ENCODE measurements at regions not wholly inside any gene's neighbourhood (a gene's known extent, or its start where the extent isn't known, plus 50 kb on each side); places are given as distances from the start of the nearest gene placed in this dataset.

GRCh38 chr3:168341956-168342936, 246.5 kb upstream of the GOLIM4 start:
- H3K36me3 ChIP-seq (ENCODE audit: insufficient read depth) = no peaks in the 10 kb centered on the region
- no peaks in the 10 kb centered on the region for H3K79me2 ChIP-seq (replicated peaks; ENCODE audit: insufficient read depth)
- H3K27me3 Mint-ChIP-seq (ENCODE audit: insufficient read depth, low read depth, poor library complexity) = no peaks in the 10 kb centered on the region
- TF ChIP-seq JUNB (IDR thresholded peaks at IDR 0.05; ENCODE audit: unreplicated experiment) (no peak), EZH2phosphoT487 (IDR thresholded peaks at IDR 0.05; ENCODE audit: unreplicated experiment) (no peak)
- H4K20me1 ChIP-seq (replicated peaks; ENCODE audit: insufficient read depth) = no peaks in the 10 kb centered on the region
- no peak for DNase-seq (ENCODE audit: low spot score)
- H3K27ac Mint-ChIP-seq = no peak overlapping the region; the same call in 1 of the 2 replicates
- ATAC-seq = no peak; the same call in 2 of the 3 replicates
- no peaks in the 10 kb centered on the region for H3K36me3 Mint-ChIP-seq (ENCODE audit: low read depth)
- peaks cover 18% of the 10 kb centered on the region for H3K4me1 Mint-ChIP-seq
- no peaks in the 10 kb centered on the region for H3K9me3 Mint-ChIP-seq
- no peak overlapping the region for H3K27ac ChIP-seq (ENCODE audit: low read depth)
- H3K27me3 ChIP-seq (ENCODE audit: insufficient read depth) = no peaks in the 10 kb centered on the region
- no peak overlapping the region for H3K4me3 Mint-ChIP-seq
- H3K4me3 ChIP-seq = no peak overlapping the region
- H3K4me1 ChIP-seq (ENCODE audit: insufficient read depth) = no peaks in the 10 kb centered on the region; the same call in 1 of the 2 replicates
- 0 out of 2 replicates have a peak, but pooled peaks cover 3% of the 10 kb centered on the region for H3K9me2 ChIP-seq (ENCODE audit: insufficient read depth)
- H2AFZ ChIP-seq = no peak overlapping the region
- no peaks in the 10 kb centered on the region for H3F3A ChIP-seq (replicated peaks; ENCODE audit: low read depth)
- H3K4me2 ChIP-seq = no peak overlapping the region

DNA sequence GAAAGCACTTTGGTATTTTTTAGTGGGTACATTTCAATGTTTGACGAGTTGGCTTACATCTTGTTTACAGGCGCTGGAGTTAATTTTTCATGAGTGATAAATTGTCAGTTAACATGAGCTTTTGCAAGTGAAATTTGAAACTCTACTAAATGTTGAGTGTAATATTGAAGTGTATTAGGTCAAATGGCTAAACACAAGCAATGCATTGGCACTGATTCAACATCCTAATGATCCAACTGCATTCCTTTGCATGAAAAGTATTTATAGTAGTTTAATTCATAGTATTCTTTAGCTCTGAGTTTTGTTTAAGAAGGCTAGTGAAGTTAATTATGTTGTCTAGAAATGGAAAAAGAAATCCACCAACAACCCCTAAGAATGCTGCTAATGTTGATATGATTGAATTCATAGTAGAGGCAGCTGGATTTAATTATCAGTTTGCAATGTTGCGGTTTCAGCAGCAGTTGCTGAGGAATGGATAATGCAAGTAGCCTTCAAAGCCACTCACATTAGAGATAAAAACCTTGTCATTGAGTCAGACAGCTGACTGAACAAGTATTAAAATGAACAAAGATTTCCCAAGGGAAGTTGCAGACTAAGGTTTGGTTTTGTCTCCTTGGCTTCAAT, 245.6 kb upstream of the GOLIM4 start:
- Mint-ChIP-seq H3K4me1 (peaks cover 20% of the 10 kb centered on the region), H3K9me3 (no peaks in the 10 kb centered on the region), H3K4me3 (no peak overlapping the region), H3K27ac (peak overlapping the region; percentile 50; the same call in 1 of the 2 replicates), H3K27me3 (ENCODE audit: insufficient read depth, low read depth, poor library complexity) (no peaks in the 10 kb centered on the region), H3K36me3 (ENCODE audit: low read depth) (no peaks in the 10 kb centered on the region)
- Histone ChIP-seq H3K36me3 (ENCODE audit: insufficient read depth) (no peaks in the 10 kb centered on the region), H3K4me1 (ENCODE audit: insufficient read depth) (no peaks in the 10 kb centered on the region; the same call in 1 of the 2 replicates), H3K9me2 (ENCODE audit: insufficient read depth) (0 out of 2 replicates have a peak, but pooled peaks cover 3% of the 10 kb centered on the region), H3K27me3 (ENCODE audit: insufficient read depth) (no peaks in the 10 kb centered on the region), H3F3A (replicated peaks; ENCODE audit: low read depth) (no peaks in the 10 kb centered on the region), H3K4me2 (no peak overlapping the region), H3K79me2 (replicated peaks; ENCODE audit: insufficient read depth) (no peaks in the 10 kb centered on the region), H4K20me1 (replicated peaks; ENCODE audit: insufficient read depth) (no peaks in the 10 kb centered on the region), H3K4me3 (no peak overlapping the region), H2AFZ (no peak overlapping the region), H3K27ac (ENCODE audit: low read depth) (no peak overlapping the region)
- DNase-seq (ENCODE audit: low spot score) (no peak), ATAC-seq (no peak)
- TF ChIP-seq STAT1 (IDR thresholded peaks at IDR 0.05; ENCODE audit: unreplicated experiment) = no peak
- TF ChIP-seq ZNF114 (CRISPR knock-in tag; IDR thresholded peaks at IDR 0.05) = no peak
- TF ChIP-seq, protein P1, sequence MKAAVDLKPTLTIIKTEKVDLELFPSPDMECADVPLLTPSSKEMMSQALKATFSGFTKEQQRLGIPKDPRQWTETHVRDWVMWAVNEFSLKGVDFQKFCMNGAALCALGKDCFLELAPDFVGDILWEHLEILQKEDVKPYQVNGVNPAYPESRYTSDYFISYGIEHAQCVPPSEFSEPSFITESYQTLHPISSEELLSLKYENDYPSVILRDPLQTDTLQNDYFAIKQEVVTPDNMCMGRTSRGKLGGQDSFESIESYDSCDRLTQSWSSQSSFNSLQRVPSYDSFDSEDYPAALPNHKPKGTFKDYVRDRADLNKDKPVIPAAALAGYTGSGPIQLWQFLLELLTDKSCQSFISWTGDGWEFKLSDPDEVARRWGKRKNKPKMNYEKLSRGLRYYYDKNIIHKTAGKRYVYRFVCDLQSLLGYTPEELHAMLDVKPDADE (IDR thresholded peaks at IDR 0.05) = no peak
- TF ChIP-seq POLR2AphosphoS5 (IDR thresholded peaks at IDR 0.05; ENCODE audit: low read depth) = no peak
- no peak for TF ChIP-seq CREB1 (CRISPR knock-in tag; IDR thresholded peaks at IDR 0.05; ENCODE audit: low read depth)
- no peak for TF ChIP-seq ZNF331 (CRISPR knock-in tag; IDR thresholded peaks at IDR 0.05; ENCODE audit: low read depth)
- no peak for TF ChIP-seq REST (IDR thresholded peaks at IDR 0.05; ENCODE audit: unreplicated experiment)
- no peak for TF ChIP-seq JUNB (IDR thresholded peaks at IDR 0.05; ENCODE audit: unreplicated experiment)

Data from GM23338 (cell line).